Activated T-helper 1 cell treated with anti-CD3 and anti-CD28 coated beads, Interleukin-12 subunit alpha, Interleukin-12 subunit beta, Interleukin-2, Interleukin-4 antibody, amounts not matched to agents 30 ng/mL and 10 ng/mL and 1 ng/mL, durations not matched to agents 14 hours and 24 hours and 36 hours (primary cell): ENCODE measurements at regions not wholly inside any gene's neighbourhood (a gene's known extent, or its start where the extent isn't known, plus 50 kb on each side); places are given as distances from the start of the nearest gene placed in this dataset.
"Not testable (repeated sequence)": the region's sequence is repeated elsewhere in the genome, so short reads cannot be mapped to it uniquely, and the experiment has no call there.

ENCODE experiments used
- DNase-seq: peaks from one replicate; pipeline ENCODE4 v3.0.0; 2021; ENCODE audit warnings: low spot score
- H3K27ac Mint-ChIP-seq: one replicate; pipeline ENCODE4 v1.8.0; 2021; ENCODE audit warnings: mild to moderate bottlenecking, mixed read lengths
- H3K27me3 Mint-ChIP-seq: one replicate; pipeline ENCODE4 v1.8.0; 2022; ENCODE audit warnings: mild to moderate bottlenecking, moderate library complexity, mixed read lengths; ENCODE audit not compliant: insufficient read depth
- H3K36me3 Mint-ChIP-seq: one replicate; pipeline ENCODE4 v1.8.0; 2021; ENCODE audit warnings: low read depth, mixed read lengths
- H3K4me1 Mint-ChIP-seq: one replicate; pipeline ENCODE4 v1.8.0; 2021; ENCODE audit warnings: low read depth, mixed read lengths
- H3K4me3 Mint-ChIP-seq: one replicate; pipeline ENCODE4 v1.8.0; 2021; ENCODE audit warnings: mild to moderate bottlenecking, moderate library complexity, mixed read lengths
- H3K9me3 Mint-ChIP-seq: one replicate; pipeline ENCODE4 v1.8.0; 2021; ENCODE audit warnings: mixed read lengths
- intact Hi-C: fragments of 100-400 bp; cut with micrococcal nuclease; formaldehyde crosslinking; loops from one replicate; pipeline ENCODE4 v1.15.1; 2024

DNA sequence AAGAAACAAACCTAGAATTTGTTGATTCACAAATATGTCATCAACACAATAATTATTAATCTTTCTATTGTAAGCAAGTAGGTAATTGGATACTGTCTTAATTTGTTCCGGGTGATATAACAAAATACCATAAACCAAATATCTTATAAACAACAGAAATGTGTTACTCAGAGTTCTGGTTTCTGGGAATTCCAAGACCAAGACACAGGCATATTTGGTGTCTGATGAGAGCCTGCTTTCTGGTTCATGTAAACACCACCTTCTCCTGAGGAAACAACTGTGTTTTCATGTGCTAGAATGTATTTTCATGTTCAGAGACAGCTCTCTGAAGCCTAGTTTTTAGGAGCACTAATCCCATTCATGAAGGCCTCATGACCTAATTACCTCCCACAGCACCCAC lies 1819.5 kb downstream of the SLITRK5 start:
- no peaks in the 10 kb centered on the region for H3K36me3 Mint-ChIP-seq
- H3K27me3 Mint-ChIP-seq, result no peaks in the 10 kb centered on the region
- intact Hi-C loops, result no loop called here
- no peak for DNase-seq
- no peak overlapping the region for H3K4me3 Mint-ChIP-seq
- no peaks in the 10 kb centered on the region for H3K4me1 Mint-ChIP-seq
- no peak overlapping the region for H3K27ac Mint-ChIP-seq
- peaks cover 5% of the 10 kb centered on the region for H3K9me3 Mint-ChIP-seq

DNA sequence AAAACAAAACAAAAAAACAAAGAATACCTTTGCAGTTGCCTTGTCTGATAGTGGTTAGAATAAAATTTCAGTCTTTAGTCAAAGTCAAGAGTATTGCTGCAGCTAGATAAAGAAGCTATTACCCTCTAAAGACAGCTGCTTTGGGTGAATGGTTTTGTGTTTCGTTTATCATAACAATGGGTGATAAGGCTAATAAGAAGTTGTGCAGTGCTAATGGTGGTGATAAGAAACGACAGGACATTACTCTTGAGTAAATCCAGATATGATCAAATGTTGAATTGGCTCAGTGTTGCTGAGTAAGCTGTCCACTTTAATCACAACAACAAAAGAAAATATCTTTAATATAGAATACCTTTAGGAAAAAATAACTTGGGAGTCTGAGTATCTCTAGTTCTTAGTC lies 1825.3 kb downstream of the SLITRK5 start:
- peaks cover 8% of the 10 kb centered on the region for H3K9me3 Mint-ChIP-seq

DNA sequence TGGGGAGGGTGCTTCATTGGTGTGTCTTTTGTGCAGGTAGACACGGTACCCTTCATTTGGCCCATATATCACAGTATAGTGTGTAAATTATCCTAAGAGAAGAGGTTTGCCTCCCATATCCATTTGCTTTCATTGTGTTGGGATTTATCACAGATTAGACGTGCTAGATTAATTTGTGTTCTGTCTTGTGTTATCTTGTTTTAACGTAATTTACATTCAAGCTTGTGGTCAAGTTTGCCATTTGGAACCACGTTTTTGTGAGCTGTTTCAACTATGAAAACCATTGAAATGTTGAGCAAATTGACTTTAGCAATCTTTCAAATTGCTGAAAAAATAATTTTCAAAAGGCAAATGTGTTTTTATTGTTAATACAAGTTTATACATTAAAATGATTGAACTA lies 1826.5 kb downstream of the SLITRK5 start:
- H3K36me3 Mint-ChIP-seq, result no peaks in the 10 kb centered on the region
- intact Hi-C loops, result no loop called here
- H3K9me3 Mint-ChIP-seq, result peaks cover 6% of the 10 kb centered on the region
- no peaks in the 10 kb centered on the region for H3K4me1 Mint-ChIP-seq
- H3K27me3 Mint-ChIP-seq, result no peaks in the 10 kb centered on the region
- DNase-seq, result no peak
- no peak overlapping the region for H3K27ac Mint-ChIP-seq
- no peak overlapping the region for H3K4me3 Mint-ChIP-seq

More for the DNA sequence above, 1825.3 kb downstream of the SLITRK5 start:
- Mint-ChIP-seq H3K4me3 (no peak overlapping the region), H3K4me1 (no peaks in the 10 kb centered on the region), H3K36me3 (no peaks in the 10 kb centered on the region), H3K27ac (no peak overlapping the region), H3K27me3 (no peaks in the 10 kb centered on the region)
- intact Hi-C loops, result no loop called here
- no peak for DNase-seq

DNA sequence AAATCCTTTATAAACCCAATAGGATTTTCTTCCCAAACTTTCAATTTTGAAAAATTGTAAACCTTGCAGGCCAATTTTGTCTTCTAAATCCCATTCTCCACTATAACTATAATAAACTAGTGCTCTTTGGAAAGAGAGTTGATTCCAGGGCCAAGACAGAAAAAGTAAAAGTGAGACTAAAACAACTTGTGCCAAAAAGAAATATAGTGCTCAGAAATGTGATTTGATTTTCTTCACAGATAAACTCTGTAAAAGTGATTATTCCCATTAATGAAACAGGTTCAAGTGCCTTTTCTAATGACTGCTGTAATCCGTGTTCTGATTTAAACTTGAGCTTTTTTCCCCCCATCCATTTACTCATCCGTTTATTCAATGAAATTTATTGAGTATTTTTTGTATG lies 1831.1 kb downstream of the SLITRK5 start:
- H3K27ac Mint-ChIP-seq, result no peak overlapping the region
- no peaks in the 10 kb centered on the region for H3K27me3 Mint-ChIP-seq
- DNase-seq, result no peak
- no peaks in the 10 kb centered on the region for H3K36me3 Mint-ChIP-seq
- H3K9me3 Mint-ChIP-seq, result no peaks in the 10 kb centered on the region
- no peaks in the 10 kb centered on the region for H3K4me1 Mint-ChIP-seq
- no peak overlapping the region for H3K4me3 Mint-ChIP-seq
- intact Hi-C loops, result no loop called here

DNA sequence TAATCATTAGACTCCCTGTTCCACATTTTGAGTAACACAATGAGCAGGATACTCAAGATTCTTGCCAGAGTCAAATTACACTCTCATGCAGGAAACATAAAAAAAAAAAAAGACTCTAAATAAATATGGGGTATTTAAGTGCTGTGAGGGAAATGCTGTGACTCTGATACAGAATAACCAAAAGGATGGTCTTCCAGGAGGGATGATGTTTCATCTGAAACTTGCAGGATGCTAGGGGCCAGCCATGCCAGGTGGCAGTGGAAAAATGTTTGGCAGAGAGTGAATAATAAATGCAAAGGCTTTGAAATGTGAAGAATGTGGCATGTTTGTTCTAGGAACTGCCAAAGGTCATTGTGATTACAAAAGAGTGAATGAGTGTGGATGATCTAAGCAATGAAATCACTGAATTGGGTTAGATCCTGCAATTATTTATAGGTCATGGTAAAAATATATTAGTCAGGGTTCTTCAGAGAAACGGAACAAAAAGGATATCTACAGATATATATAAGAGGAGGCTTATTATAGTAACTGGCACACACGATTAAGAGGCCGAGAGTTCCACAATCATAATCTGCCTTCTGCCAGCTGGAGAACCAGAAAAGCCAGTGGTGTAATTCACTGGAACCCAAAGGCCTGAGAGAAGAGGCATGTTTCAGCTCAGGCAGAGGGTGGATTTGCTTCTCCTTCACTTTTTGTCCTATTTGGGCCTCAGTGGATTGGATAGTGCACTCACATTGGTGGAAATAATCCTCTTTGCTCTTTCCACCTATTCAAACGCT lies 1832.8 kb upstream of the MIR17HG start:
- no peak overlapping the region for H3K4me3 Mint-ChIP-seq
- no peaks in the 10 kb centered on the region for H3K36me3 Mint-ChIP-seq
- peaks cover 17% of the 10 kb centered on the region for H3K9me3 Mint-ChIP-seq
- no peaks in the 10 kb centered on the region for H3K4me1 Mint-ChIP-seq
- no peak for DNase-seq
- intact Hi-C loops, result no loop called here
- H3K27me3 Mint-ChIP-seq, result no peaks in the 10 kb centered on the region
- no peak overlapping the region for H3K27ac Mint-ChIP-seq

DNA sequence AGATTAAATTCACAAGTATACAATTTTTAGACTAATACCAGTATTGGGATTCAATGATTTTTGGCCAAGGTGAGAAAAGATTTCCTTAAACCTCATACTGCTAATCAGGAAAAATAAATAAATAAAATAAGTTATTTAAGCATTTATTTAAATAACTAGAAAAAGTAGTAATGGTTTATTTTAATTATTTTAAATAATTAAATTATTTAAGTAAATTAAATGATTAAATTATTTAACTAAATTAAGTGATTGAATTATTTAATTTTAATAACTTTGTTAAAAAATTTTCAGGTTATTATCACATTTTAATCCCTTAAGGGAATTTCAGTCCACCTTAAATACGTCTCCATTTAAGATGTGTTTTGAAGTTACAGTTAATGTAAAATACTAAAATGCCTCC lies 1831.5 kb upstream of the MIR17HG start:
- Mint-ChIP-seq H3K4me1 (no peaks in the 10 kb centered on the region), H3K36me3 (no peaks in the 10 kb centered on the region), H3K4me3 (no peak overlapping the region), H3K9me3 (peaks cover 13% of the 10 kb centered on the region), H3K27ac (no peak overlapping the region), H3K27me3 (no peaks in the 10 kb centered on the region)
- intact Hi-C loops, result no loop called here
- DNase-seq, result no peak

DNA sequence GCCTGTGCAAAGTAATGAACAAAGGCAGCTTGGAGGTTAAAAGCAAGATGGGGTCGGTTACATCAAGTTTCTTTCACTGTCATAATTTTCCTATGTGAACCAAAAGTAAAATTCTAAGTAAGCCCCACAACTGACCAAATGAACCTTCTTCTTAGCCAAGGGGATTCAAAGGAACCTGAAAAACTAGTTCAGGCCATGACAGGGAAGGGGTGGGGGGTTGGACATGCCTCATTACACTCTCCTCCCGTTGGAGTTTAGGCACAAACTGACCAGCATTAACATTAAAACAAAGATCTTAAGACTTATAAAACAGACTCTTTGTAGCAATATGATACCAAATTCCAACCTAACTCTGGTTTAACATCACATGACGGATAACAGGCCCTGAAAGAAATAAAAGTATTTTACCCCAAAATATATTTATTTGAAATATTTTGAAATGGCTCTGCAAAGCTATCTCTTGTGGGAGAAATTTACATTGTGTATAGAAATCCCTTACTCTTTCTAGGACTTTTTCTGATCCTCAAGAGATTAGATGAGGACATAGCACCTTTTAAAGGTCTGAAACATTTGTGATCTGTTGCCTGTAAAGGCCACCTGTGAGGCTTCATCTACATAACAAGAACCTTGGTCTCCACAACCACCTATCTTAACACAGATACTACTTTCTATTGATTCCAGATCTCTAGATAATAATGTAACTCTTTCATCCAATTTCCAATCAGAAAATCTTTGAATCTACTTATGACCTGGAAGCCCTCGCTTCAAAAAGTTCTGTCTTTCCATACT lies 1829.0 kb upstream of the MIR17HG start:
- Mint-ChIP-seq H3K36me3 (no peaks in the 10 kb centered on the region), H3K4me1 (no peaks in the 10 kb centered on the region), H3K27ac (no peak overlapping the region), H3K4me3 (no peak overlapping the region), H3K9me3 (peaks cover 6% of the 10 kb centered on the region), H3K27me3 (no peaks in the 10 kb centered on the region)
- intact Hi-C loops, result no loop called here
- DNase-seq, result no peak

DNA sequence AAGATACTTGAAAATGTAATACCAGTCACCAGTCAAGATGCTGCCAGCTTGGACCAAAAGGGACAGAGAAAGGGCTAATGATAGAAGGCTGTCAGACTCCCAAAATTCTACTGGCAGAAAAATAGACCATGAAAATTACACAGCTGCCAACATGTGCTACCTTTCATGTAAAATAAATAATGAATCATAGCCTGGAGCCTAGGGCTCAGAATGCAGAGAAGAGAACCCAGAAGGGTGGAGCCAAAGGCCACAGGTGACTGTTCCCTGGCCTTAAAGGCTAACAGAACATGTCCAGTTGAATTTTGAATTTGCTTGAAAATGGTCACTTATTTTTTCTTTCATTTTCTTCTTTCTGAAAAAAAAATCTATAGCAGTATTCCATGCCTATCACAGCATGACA lies 1827.0 kb upstream of the MIR17HG start:
- intact Hi-C loops, result no loop called here
- peaks cover 9% of the 10 kb centered on the region for H3K9me3 Mint-ChIP-seq
- H3K27me3 Mint-ChIP-seq, result no peaks in the 10 kb centered on the region
- H3K4me3 Mint-ChIP-seq, result no peak overlapping the region
- no peak for DNase-seq
- no peak overlapping the region for H3K27ac Mint-ChIP-seq
- no peaks in the 10 kb centered on the region for H3K4me1 Mint-ChIP-seq
- H3K36me3 Mint-ChIP-seq, result no peaks in the 10 kb centered on the region

DNA sequence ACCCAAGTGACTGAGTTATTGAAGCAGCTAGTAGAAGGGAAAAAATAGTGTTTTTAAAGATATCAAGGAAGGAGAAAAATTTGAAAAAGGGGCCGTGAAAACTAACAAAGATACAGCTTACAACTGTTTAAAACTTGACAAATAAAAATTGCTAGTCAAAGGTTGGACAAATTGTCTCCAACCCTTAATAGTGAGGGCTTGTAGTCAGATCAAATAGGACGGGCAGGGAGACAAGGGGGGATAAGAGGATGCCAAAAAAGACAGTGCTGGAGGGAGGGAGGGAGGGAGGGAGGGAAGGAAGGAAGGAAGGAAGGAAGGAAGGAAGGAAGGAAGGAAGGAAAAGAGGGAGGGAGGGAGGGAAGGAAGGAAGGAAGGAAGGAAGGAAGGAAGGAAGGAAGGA lies 1825.8 kb upstream of the MIR17HG start:
- H3K27me3 Mint-ChIP-seq, H3K9me3 Mint-ChIP-seq, H3K36me3 Mint-ChIP-seq, intact Hi-C loops, H3K27ac Mint-ChIP-seq, H3K4me3 Mint-ChIP-seq, H3K4me1 Mint-ChIP-seq, DNase-seq: not testable (repeated sequence)

DNA sequence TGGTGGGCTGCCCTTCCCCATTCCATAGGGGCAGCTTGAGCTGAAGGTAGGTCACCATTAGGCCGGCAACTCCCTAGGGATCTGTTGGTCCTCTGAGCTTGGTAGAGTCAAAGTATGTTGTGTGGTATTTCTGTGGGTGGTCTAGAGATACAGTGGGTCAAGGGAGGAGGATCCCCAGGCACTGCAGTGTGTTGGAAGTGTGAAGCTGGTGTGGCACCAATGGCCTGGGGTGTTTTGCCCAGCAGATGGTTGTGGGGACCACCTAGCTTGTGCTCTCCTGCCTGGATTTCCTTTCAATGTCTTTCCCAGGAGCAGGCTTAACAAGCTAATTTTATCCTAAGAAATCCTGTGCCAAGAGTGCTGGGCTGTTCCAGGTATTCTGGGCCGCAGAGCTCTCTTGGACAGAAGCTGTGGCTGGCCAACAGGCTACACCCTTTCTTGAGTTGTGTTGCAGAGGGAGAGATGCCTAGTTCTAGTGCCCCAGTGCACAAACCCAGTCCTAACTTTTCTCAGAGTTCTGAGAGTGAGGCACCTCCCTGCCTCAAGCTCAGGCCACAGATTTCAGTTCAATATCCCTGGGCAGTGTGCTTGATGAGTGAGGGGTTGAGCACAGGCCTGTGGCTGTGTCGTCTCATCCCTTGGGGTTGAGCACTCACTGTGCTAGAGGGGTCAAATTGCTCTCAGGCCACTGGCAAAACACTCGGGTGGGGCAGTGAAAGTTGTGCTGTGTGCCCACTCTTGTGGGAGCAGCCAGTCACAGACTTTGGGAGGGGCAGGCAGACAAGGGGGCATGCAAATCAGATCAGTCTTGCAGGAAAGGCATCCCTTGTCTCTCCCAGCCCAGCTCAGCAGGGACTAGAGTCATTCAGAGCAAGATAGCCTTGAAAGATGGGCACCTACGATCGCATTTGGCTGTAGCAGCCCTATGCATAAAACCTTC lies 1806.1 kb upstream of the MIR17HG start:
- H3K27me3 Mint-ChIP-seq, result no peaks in the 10 kb centered on the region
- H3K36me3 Mint-ChIP-seq, result no peaks in the 10 kb centered on the region
- DNase-seq, result no peak
- no peak overlapping the region for H3K4me3 Mint-ChIP-seq
- H3K9me3 Mint-ChIP-seq, result peaks cover 9% of the 10 kb centered on the region
- no peaks in the 10 kb centered on the region for H3K4me1 Mint-ChIP-seq
- intact Hi-C loops, result no loop called here
- H3K27ac Mint-ChIP-seq, result no peak overlapping the region

DNA sequence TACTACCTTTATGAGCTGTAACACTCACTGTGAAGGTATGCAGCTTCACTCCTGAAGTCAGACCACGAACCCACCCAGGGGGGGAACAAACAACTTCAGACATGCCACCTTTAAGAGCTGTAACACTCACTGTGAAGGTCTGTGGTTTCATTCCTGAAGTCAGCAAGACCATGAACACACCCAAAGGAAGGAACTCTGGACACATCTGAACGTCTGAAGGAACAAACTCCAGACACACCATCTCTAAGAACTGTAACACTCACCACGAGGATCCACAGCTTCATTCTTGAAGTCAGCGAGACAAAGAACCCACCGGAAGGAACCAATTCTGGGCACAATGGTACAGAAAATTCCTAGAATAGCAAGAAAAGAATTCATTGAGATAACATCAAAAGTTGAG lies 1796.5 kb upstream of the MIR17HG start:
- intact Hi-C loops, result no loop called here

DNA sequence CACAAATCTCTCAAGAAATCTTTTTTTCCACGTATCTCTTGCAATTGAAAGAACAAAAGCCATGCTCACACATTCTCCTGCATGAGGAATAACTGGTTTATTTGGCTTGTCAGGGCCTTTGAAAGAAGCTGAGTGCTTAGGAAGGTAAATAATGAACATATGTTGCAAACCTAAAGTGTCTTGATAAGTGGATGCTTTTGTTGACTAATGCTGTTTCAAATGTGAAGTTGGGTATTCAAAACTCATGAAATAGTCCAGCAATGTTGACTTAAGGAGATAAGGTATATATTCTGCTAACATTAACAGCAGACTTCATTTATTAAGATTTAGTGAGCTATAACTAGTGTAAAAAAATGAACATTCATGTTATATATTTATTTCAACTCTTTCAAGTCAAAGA lies 1792.7 kb upstream of the MIR17HG start:
- peaks cover 5% of the 10 kb centered on the region for H3K9me3 Mint-ChIP-seq
- no peak overlapping the region for H3K27ac Mint-ChIP-seq
- no peaks in the 10 kb centered on the region for H3K36me3 Mint-ChIP-seq
- H3K4me3 Mint-ChIP-seq, result no peak overlapping the region
- no peaks in the 10 kb centered on the region for H3K27me3 Mint-ChIP-seq
- intact Hi-C loops, result no loop called here
- no peak for DNase-seq
- no peaks in the 10 kb centered on the region for H3K4me1 Mint-ChIP-seq

More for the DNA sequence above, 1796.5 kb upstream of the MIR17HG start:
- H3K4me3 Mint-ChIP-seq, result no peak overlapping the region
- H3K4me1 Mint-ChIP-seq, result no peaks in the 10 kb centered on the region
- H3K9me3 Mint-ChIP-seq, result peaks cover 5% of the 10 kb centered on the region
- H3K27me3 Mint-ChIP-seq, result no peaks in the 10 kb centered on the region
- H3K27ac Mint-ChIP-seq, result no peak overlapping the region
- DNase-seq, result no peak
- no peaks in the 10 kb centered on the region for H3K36me3 Mint-ChIP-seq
